Keratinocyte (primary cell): ENCODE measurements at regions not wholly inside any gene's neighbourhood (a gene's known extent, or its start where the extent isn't known, plus 50 kb on each side); places are given as distances from the start of the nearest gene placed in this dataset.

Source experiments
- EZH2 ChIP-seq: IDR thresholded peaks from one replicate; pipeline ENCODE4 v1.6.1; 2012; ENCODE audit warnings: inconsistent platforms, mild to moderate bottlenecking, low read length, moderate library complexity
- TF ChIP-seq, protein P1 (sequence below), 3 experiments: IDR thresholded peaks in 1 of 3; conservative IDR thresholded peaks in 1 of 3; optimal IDR thresholded peaks in 1 of 3; 2 replicates in 2 of 3; 3 replicates in 1 of 3; pipeline versions ENCODE3 to v1.5.1; 2011; ENCODE audit warnings: low read length in 3 of 3, mild to moderate bottlenecking in 3 of 3, moderate library complexity in 2 of 3, control low read depth in 1 of 3, inconsistent platforms in 1 of 3; ENCODE audit not compliant: insufficient read depth in 2 of 3; ENCODE audit errors: extremely low read depth in 1 of 3

DNA sequence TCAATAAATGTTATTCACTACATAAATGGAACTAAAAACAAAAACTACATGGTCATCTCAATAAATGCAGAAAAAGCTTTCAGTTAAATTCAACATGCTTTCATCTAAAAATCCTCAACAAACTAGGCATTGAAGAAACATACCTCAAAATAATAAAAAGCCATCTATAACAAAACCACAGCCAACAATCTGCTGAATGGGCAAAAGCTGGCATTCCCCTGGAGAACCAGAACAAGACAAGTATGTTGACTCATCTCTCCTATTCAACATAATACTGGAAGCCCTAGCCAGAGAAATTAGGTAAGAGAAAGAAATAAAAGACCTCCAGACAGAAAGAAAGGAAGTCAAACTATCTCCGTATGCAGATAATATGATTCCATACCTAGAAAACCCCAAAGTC, 759.9 kb downstream of the EPHA3 start:
- TF ChIP-seq, protein P1, sequence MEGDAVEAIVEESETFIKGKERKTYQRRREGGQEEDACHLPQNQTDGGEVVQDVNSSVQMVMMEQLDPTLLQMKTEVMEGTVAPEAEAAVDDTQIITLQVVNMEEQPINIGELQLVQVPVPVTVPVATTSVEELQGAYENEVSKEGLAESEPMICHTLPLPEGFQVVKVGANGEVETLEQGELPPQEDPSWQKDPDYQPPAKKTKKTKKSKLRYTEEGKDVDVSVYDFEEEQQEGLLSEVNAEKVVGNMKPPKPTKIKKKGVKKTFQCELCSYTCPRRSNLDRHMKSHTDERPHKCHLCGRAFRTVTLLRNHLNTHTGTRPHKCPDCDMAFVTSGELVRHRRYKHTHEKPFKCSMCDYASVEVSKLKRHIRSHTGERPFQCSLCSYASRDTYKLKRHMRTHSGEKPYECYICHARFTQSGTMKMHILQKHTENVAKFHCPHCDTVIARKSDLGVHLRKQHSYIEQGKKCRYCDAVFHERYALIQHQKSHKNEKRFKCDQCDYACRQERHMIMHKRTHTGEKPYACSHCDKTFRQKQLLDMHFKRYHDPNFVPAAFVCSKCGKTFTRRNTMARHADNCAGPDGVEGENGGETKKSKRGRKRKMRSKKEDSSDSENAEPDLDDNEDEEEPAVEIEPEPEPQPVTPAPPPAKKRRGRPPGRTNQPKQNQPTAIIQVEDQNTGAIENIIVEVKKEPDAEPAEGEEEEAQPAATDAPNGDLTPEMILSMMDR (optimal IDR thresholded peaks at IDR 0.05 in 1 of 3, IDR thresholded peaks at IDR 0.05 in 1 of 3, conservative IDR thresholded peaks at IDR 0.05 in 1 of 3; ENCODE audit: extremely low read depth in 1 of 3, insufficient read depth in 2 of 3, low read length in 3 of 3): no peak
- no peak for TF ChIP-seq EZH2
